ENCODE measurements at regions not wholly inside any gene's neighbourhood (a gene's known extent, or its start where the extent isn't known, plus 50 kb on each side); places are given as distances from the start of the nearest gene placed in this dataset.
"Not testable (repeated sequence)": the region's sequence is repeated elsewhere in the genome, so short reads cannot be mapped to it uniquely, and the experiment has no call there.

DNA sequence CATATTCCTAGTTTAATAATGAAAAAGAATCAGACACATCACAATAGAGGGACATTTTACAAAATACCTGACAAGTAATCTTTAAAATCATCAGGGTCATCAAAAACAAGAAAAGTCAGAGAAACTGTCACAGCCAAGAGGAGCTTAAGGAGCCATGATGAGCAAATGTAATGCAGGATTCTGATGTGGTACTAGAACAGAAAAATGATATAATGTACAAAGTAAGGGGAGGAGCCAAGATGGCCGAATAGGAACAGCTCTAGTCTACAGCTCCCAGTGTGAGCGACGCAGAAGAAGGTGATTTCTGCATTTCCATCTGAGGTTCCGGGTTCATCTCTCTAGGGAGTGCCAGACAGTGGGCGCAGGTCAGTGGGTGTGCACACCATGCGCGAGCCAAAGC is 198.0 kb upstream of the FAT3 start:
- Histone ChIP-seq H3K27me3 (no peaks in the 10 kb centered on the region), H3K4me1 (no peaks in the 10 kb centered on the region), H3K9me3 (replicated peaks) (no peaks in the 10 kb centered on the region), H3K36me3 (no peaks in the 10 kb centered on the region), H3K4me3 (no peak overlapping the region), H3K27ac (no peak overlapping the region)
- DNase-seq: no peak

DNA sequence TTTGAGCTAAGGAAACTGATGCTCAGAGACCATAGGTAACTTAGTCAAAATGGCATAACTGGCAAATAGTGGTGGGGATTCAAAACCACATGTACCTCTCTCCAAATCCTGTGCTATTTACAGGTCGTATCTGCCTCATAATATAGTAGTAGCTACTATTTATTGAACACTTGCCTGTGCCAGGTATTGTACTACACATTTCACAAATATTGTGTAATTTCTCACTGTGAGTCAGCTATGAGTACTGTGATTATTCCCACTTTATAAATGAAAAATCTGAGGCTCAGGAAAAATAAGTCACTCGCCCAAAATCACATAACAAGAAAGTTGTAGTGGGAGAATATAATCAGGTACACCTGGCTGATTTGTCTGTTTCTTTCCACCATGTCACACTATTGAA is 199.8 kb upstream of the FAT3 start:
- no peak overlapping the region for H3K27ac ChIP-seq
- H3K27me3 ChIP-seq: no peaks in the 10 kb centered on the region
- H3K36me3 ChIP-seq: no peaks in the 10 kb centered on the region
- no peak overlapping the region for H3K4me3 ChIP-seq
- no peak for DNase-seq
- H3K9me3 ChIP-seq (replicated peaks): no peaks in the 10 kb centered on the region
- no peaks in the 10 kb centered on the region for H3K4me1 ChIP-seq

- H3K36me3 ChIP-seq: no peaks in the 10 kb centered on the region
- H3K4me1 ChIP-seq: no peaks in the 10 kb centered on the region
- H3K4me3 ChIP-seq: no peak overlapping the region
- H3K9me3 ChIP-seq (replicated peaks): no peaks in the 10 kb centered on the region
- no peaks in the 10 kb centered on the region for H3K27me3 ChIP-seq
- H3K27ac ChIP-seq: no peak overlapping the region
- DNase-seq: no peak
These were observed 202.1 kb upstream of the FAT3 start for GRCh38 chr11:92022499-92022898.

- no peak overlapping the region for H3K4me3 ChIP-seq
These were observed 206.3 kb upstream of the FAT3 start for GRCh38 chr11:92018332-92018731.

GRCh38 chr11:92008249-92008648 is 216.4 kb upstream of the FAT3 start:
- H3K27ac ChIP-seq: no peak overlapping the region
- DNase-seq: no peak
- H3K4me1 ChIP-seq: no peaks in the 10 kb centered on the region
- no peak overlapping the region for H3K4me3 ChIP-seq
- no peaks in the 10 kb centered on the region for H3K27me3 ChIP-seq
- H3K9me3 ChIP-seq (replicated peaks): no peaks in the 10 kb centered on the region
- H3K36me3 ChIP-seq: no peaks in the 10 kb centered on the region

More at GRCh38 chr11:92018332-92018731, 206.3 kb upstream of the FAT3 start:
- H3K27ac ChIP-seq: no peak overlapping the region
- no peaks in the 10 kb centered on the region for H3K27me3 ChIP-seq
- H3K4me1 ChIP-seq: no peaks in the 10 kb centered on the region
- no peaks in the 10 kb centered on the region for H3K36me3 ChIP-seq
- no peak for DNase-seq
- H3K9me3 ChIP-seq (replicated peaks): no peaks in the 10 kb centered on the region

DNA sequence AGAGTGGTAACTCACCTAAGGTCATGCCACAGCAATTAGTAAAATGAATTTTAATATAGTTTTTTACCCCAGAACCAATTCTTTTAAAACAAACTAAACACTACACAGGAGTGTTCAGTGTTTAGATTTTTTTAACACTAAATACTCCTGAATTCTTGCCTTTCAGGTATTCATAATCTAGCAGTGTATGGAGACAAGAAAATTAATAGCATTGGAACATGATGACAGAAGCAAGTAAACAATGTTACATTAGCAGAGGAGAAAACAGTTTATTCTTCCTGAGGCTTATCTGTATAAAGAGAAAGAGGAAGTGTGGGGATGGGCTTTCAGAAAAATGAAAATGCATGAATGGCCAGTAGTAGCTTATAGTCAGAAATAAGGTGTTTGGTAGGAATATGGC is 222.1 kb upstream of the FAT3 start:
- Histone ChIP-seq H3K36me3 (no peaks in the 10 kb centered on the region), H3K27ac (no peak overlapping the region), H3K27me3 (no peaks in the 10 kb centered on the region), H3K9me3 (replicated peaks) (no peaks in the 10 kb centered on the region), H3K4me3 (no peak overlapping the region), H3K4me1 (no peaks in the 10 kb centered on the region)
- DNase-seq: no peak

GRCh38 chr11:91998481-91998880 is 226.1 kb upstream of the FAT3 start:
- no peak for DNase-seq
- Histone ChIP-seq H3K27me3 (no peaks in the 10 kb centered on the region), H3K27ac (no peak overlapping the region), H3K4me3 (no peak overlapping the region), H3K4me1 (no peaks in the 10 kb centered on the region), H3K9me3 (replicated peaks) (no peaks in the 10 kb centered on the region), H3K36me3 (no peaks in the 10 kb centered on the region)

DNA sequence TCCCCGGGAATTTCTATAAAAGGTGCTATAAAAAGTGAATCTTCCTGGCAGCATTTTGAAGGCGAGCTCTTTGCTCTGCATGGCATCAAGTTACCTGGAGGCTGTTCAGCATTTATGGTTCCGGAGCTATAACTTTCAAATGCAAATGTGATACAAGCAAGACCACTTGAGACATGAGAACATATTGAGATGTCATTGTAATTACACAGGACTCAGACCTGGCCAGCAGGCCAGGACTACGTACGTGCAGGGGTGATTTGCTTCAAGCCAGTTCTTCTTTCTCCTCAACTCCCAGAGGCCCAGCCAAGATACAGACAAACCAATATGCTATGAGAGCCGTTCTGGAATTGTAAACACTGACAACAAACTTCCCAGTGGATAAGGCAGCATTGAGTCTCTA is 227.4 kb upstream of the FAT3 start:
- Histone ChIP-seq H3K4me1 (no peaks in the 10 kb centered on the region), H3K9me3 (replicated peaks) (no peaks in the 10 kb centered on the region), H3K36me3 (no peaks in the 10 kb centered on the region), H3K4me3 (no peak overlapping the region), H3K27me3 (no peaks in the 10 kb centered on the region), H3K27ac (no peak overlapping the region)
- DNase-seq: no peak

GRCh38 chr11:91996526-91996925 is 228.1 kb upstream of the FAT3 start:
- no peaks in the 10 kb centered on the region for H3K36me3 ChIP-seq
- no peaks in the 10 kb centered on the region for H3K27me3 ChIP-seq
- H3K4me1 ChIP-seq: no peaks in the 10 kb centered on the region
- no peak overlapping the region for H3K4me3 ChIP-seq
- no peaks in the 10 kb centered on the region for H3K9me3 ChIP-seq (replicated peaks)
- DNase-seq: no peak
- H3K27ac ChIP-seq: no peak overlapping the region

DNA sequence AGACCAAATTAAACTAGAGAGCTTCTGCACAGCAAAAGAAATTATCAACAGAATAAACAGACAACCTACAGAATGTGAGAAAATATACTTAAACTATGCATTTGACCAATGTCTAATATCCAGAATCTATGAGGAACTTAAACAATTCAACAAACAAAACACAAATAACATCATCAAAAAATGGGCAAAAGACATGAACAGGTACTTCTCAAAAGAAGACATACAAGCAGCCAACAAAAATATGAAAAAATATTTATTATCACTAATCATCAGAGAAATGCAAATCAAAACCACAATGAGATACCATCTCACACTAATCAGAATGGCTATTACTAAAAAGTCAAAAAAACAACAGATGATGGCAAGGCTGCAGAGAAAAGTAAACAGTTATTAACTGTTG is 236.2 kb upstream of the FAT3 start:
- not testable (repeated sequence) for H3K4me3 ChIP-seq; H3K36me3 ChIP-seq; H3K4me1 ChIP-seq; H3K27ac ChIP-seq; H3K27me3 ChIP-seq; DNase-seq; H3K9me3 ChIP-seq (replicated peaks)

DNA sequence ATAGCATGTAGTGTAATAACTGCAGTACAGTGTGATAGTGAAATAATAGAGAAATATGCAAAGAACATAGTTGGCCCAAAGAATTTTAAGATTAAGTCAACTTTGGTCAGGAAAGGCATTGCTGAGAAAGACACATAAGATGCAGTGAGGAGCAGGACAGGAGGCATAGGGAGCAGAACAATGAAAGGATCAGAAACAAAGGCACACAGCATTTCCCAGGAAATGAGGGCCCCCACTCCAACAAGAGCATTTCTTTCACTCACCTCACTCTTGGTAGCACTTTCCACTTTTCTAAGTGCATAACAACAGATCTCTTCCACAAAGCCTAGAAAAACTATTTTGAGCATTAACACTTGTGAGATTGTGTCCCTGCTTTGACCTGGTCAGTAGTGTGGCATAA is 238.4 kb upstream of the FAT3 start:
- no peak for DNase-seq
- Histone ChIP-seq H3K27me3 (no peaks in the 10 kb centered on the region), H3K27ac (no peak overlapping the region), H3K9me3 (replicated peaks) (no peaks in the 10 kb centered on the region), H3K4me1 (no peaks in the 10 kb centered on the region), H3K4me3 (no peak overlapping the region), H3K36me3 (no peaks in the 10 kb centered on the region)

GRCh38 chr11:91984033-91984584 is 240.5 kb upstream of the FAT3 start:
- H3K4me1 ChIP-seq: no peaks in the 10 kb centered on the region
- H3K27me3 ChIP-seq: no peaks in the 10 kb centered on the region
- H3K36me3 ChIP-seq: no peaks in the 10 kb centered on the region
- DNase-seq: no peak
- no peak overlapping the region for H3K27ac ChIP-seq
- H3K9me3 ChIP-seq (replicated peaks): no peaks in the 10 kb centered on the region
- H3K4me3 ChIP-seq: no peak overlapping the region

- H3K4me1 ChIP-seq: no peaks in the 10 kb centered on the region
- H3K9me3 ChIP-seq (replicated peaks): no peaks in the 10 kb centered on the region
- no peak overlapping the region for H3K27ac ChIP-seq
- H3K36me3 ChIP-seq: no peaks in the 10 kb centered on the region
- no peak for DNase-seq
- no peaks in the 10 kb centered on the region for H3K27me3 ChIP-seq
- H3K4me3 ChIP-seq: no peak overlapping the region
These were observed 242.6 kb upstream of the FAT3 start for GRCh38 chr11:91981995-91982394.

GRCh38 chr11:91979775-91980174 is 244.8 kb upstream of the FAT3 start:
- no peak for DNase-seq
- H3K27me3 ChIP-seq: no peaks in the 10 kb centered on the region
- H3K36me3 ChIP-seq: no peaks in the 10 kb centered on the region
- no peak overlapping the region for H3K4me3 ChIP-seq
- H3K9me3 ChIP-seq (replicated peaks): no peaks in the 10 kb centered on the region
- H3K27ac ChIP-seq: no peak overlapping the region
- H3K4me1 ChIP-seq: no peaks in the 10 kb centered on the region

- no peak overlapping the region for H3K27ac ChIP-seq
- H3K36me3 ChIP-seq: no peaks in the 10 kb centered on the region
- no peak for DNase-seq
- H3K4me1 ChIP-seq: no peaks in the 10 kb centered on the region
- no peak overlapping the region for H3K4me3 ChIP-seq
- no peaks in the 10 kb centered on the region for H3K9me3 ChIP-seq (replicated peaks)
- no peaks in the 10 kb centered on the region for H3K27me3 ChIP-seq
These were observed 245.9 kb upstream of the FAT3 start for GRCh38 chr11:91978747-91979146.

DNA sequence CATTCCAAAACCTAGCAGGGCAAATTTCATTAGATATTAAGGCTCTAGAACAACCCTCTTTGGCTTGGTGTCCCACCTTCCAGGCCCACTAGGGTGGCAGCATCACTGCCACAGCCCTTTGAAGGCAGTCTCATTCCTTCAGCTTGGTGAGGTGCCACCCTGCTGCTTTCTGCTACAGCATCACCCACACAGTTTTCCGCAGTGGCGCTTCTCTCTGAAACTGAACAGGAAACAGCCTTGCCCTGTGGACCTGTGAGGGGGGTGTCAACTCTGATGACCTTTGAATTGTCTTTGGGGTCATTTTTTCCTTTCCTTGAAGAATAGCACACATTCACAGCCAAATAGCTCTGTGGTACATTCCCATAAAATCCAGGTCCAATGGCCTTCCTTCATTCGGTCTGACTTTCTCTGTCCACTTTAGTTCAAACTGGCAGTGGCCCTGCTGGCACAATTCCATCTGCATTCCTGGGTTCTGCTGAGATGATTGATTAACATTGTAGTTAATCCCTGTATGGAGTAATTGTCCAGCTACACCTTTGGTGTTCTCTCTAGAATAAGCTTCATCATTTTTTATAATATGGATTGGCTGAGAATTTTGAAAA is 251.9 kb upstream of the FAT3 start:
- Histone ChIP-seq H3K4me3 (no peak overlapping the region), H3K4me1 (no peaks in the 10 kb centered on the region), H3K27me3 (no peaks in the 10 kb centered on the region), H3K9me3 (replicated peaks) (no peaks in the 10 kb centered on the region), H3K36me3 (no peaks in the 10 kb centered on the region), H3K27ac (no peak overlapping the region)
- no peak for DNase-seq
